HG03354 (cell line): ENCODE measurements at regions not wholly inside any gene's neighbourhood (a gene's known extent, or its start where the extent isn't known, plus 50 kb on each side); places are given as distances from the start of the nearest gene placed in this dataset.

Source experiments
- ATAC-seq: cut with Tn5 transposase; IDR thresholded peaks from one replicate; pipeline ENCODE4 v1.9.1; 2021; ENCODE audit warnings: mild to moderate bottlenecking; ENCODE audit not compliant: unreplicated experiment, poor library complexity, severe bottlenecking

GRCh38 chr1:209241487-209241886 is 342.0 kb upstream of the CAMK1G start:
- no peak for ATAC-seq

GRCh38 chr1:209248649-209249279 is 334.8 kb upstream of the CAMK1G start:
- ATAC-seq: peak; percentile 94

- ATAC-seq: no peak
Observed at GRCh38 chr1:209249280-209249670, 334.2 kb upstream of the CAMK1G start.

GRCh38 chr1:209249785-209250440 is 333.6 kb upstream of the CAMK1G start:
- no peak for ATAC-seq

GRCh38 chr1:209250861-209251636 is 332.5 kb upstream of the CAMK1G start:
- ATAC-seq: no peak

GRCh38 chr1:209256766-209257350 is 326.7 kb upstream of the CAMK1G start:
- no peak for ATAC-seq

- no peak for ATAC-seq
Observed at GRCh38 chr1:209257454-209257853, 326.1 kb upstream of the CAMK1G start.

GRCh38 chr1:209260136-209260535 is 323.4 kb upstream of the CAMK1G start:
- no peak for ATAC-seq

- no peak for ATAC-seq
Observed at GRCh38 chr1:209262631-209263030, 320.9 kb upstream of the CAMK1G start.

- ATAC-seq: no peak
Observed at GRCh38 chr1:209265301-209265700, 318.2 kb upstream of the CAMK1G start.

GRCh38 chr1:209266590-209267205 is 316.8 kb upstream of the CAMK1G start:
- no peak for ATAC-seq

- ATAC-seq: no peak
Observed at GRCh38 chr1:209267968-209268367, 315.5 kb upstream of the CAMK1G start.

- no peak for ATAC-seq
Observed at GRCh38 chr1:209268479-209268878, 315.0 kb upstream of the CAMK1G start.

GRCh38 chr1:209276321-209276720 is 307.2 kb upstream of the CAMK1G start:
- no peak for ATAC-seq

GRCh38 chr1:209277662-209278061 is 305.9 kb upstream of the CAMK1G start:
- no peak for ATAC-seq

- no peak for ATAC-seq
Observed at GRCh38 chr1:209291715-209292114, 291.8 kb upstream of the CAMK1G start.

- ATAC-seq: no peak
Observed at GRCh38 chr1:209302779-209303568, 280.5 kb upstream of the CAMK1G start.

GRCh38 chr1:209304166-209304565 is 279.3 kb upstream of the CAMK1G start:
- ATAC-seq: no peak

GRCh38 chr1:209305221-209305954 is 278.1 kb upstream of the CAMK1G start:
- ATAC-seq: no peak
